DMS153 treated with DMSO at 0.1 percent for 48 hours (cell line): ENCODE measurements at regions not wholly inside any gene's neighbourhood (a gene's known extent, or its start where the extent isn't known, plus 50 kb on each side); places are given as distances from the start of the nearest gene placed in this dataset.
"Not testable (repeated sequence)": the region's sequence is repeated elsewhere in the genome, so short reads cannot be mapped to it uniquely, and the experiment has no call there.

Experiments
- DNase-seq: peaks from one replicate; lab custom pipeline; 2025; ENCODE audit not compliant: unreplicated experiment; lab: John Stamatoyannopoulos, UW

GRCh38 chr22:49404576-49405241, 423.0 kb downstream of the BRD1 start:
- DNase-seq: no peak

GRCh38 chr22:49404020-49404419, 423.7 kb downstream of the BRD1 start:
- no peak for DNase-seq

- no peak for DNase-seq
Observed at GRCh38 chr22:49403102-49403501, 424.6 kb downstream of the BRD1 start.

GRCh38 chr22:49402169-49402568, 425.5 kb downstream of the BRD1 start:
- no peak for DNase-seq

- DNase-seq: no peak
Observed at GRCh38 chr22:49400941-49401598, 426.6 kb downstream of the BRD1 start.

- no peak for DNase-seq
Observed at GRCh38 chr22:49400136-49400940, 427.3 kb downstream of the BRD1 start.

GRCh38 chr22:49398646-49399045, 429.0 kb downstream of the BRD1 start:
- no peak for DNase-seq

GRCh38 chr22:49398115-49398514, 429.6 kb downstream of the BRD1 start:
- no peak for DNase-seq

GRCh38 chr22:49396817-49397216, 430.9 kb downstream of the BRD1 start:
- DNase-seq: no peak

GRCh38 chr22:49395617-49396016, 432.1 kb downstream of the BRD1 start:
- no peak for DNase-seq

- DNase-seq: not testable (repeated sequence)
Observed at GRCh38 chr22:49395062-49395461, 432.6 kb downstream of the BRD1 start.

- no peak for DNase-seq
Observed at GRCh38 chr22:49394116-49394785, 433.4 kb downstream of the BRD1 start.

GRCh38 chr22:49393526-49393925, 434.1 kb downstream of the BRD1 start:
- no peak for DNase-seq

- no peak for DNase-seq
Observed at GRCh38 chr22:49392841-49393510, 434.7 kb downstream of the BRD1 start.

- DNase-seq: no peak
Observed at GRCh38 chr22:49392247-49392646, 435.4 kb downstream of the BRD1 start.

- DNase-seq: no peak
Observed at GRCh38 chr22:49391436-49391835, 436.2 kb downstream of the BRD1 start.

GRCh38 chr22:49390954-49391353, 436.7 kb downstream of the BRD1 start:
- DNase-seq: no peak

- DNase-seq: not testable (repeated sequence)
Observed at GRCh38 chr22:49383909-49384308, 443.8 kb downstream of the BRD1 start.

GRCh38 chr22:49382451-49382735, 445.3 kb downstream of the BRD1 start:
- DNase-seq: no peak

GRCh38 chr22:49381595-49382450, 445.9 kb downstream of the BRD1 start:
- no peak for DNase-seq
